OCI-LY7 (cell line): ENCODE measurements at regions not wholly inside any gene's neighbourhood (a gene's known extent, or its start where the extent isn't known, plus 50 kb on each side); places are given as distances from the start of the nearest gene placed in this dataset.

Experiments
- BruUV-seq: library from RNA; stranded (reverse); fragments of 400-500 nt; replicated peaks from 2 replicates; lab custom pipeline; 2021; lab: Mats Ljungman, UMichigan
- CTCF ChIA-PET: fragments of 300-600 bp; sonication (Branson Sonifier 250); formaldehyde crosslinking; loops from one replicate; lab custom pipeline; 2022; ENCODE audit warnings: antibody characterized with exemption; ENCODE audit not compliant: unreplicated experiment; lab: Charles Lee
- POLR2A ChIA-PET: fragments of 300-600 bp; sonication (Branson Sonifier 250); formaldehyde crosslinking; loops from one replicate; lab custom pipeline; 2022; ENCODE audit warnings: antibody characterized with exemption; lab: Charles Lee
- DNase-seq: peaks from one replicate; pipeline ENCODE4 v3.0.0-alpha.2; 2015; ENCODE audit warnings: low spot score
- H2AFZ ChIP-seq: fragments of 200-600 bp; sonication (generic), shearing (Covaris generic); 2 replicates; pipeline ENCODE4 v1.6.1; 2014; ENCODE audit warnings: mild to moderate bottlenecking, antibody characterized with exemption, low read length, moderate library complexity
- H3K27ac ChIP-seq: fragments of 200-600 bp; sonication (generic); 2 replicates; pipeline ENCODE4 v1.5.1; 2014; ENCODE audit warnings: mixed run types, low read depth, mild to moderate bottlenecking, moderate library complexity, low read length, inconsistent platforms; ENCODE audit not compliant: poor library complexity, severe bottlenecking
- H3K36me3 ChIP-seq: fragments of 200-600 bp; sonication (generic); 2 replicates; pipeline ENCODE4 v1.6.1; 2014; ENCODE audit warnings: mild to moderate bottlenecking, antibody characterized with exemption, low read length, moderate library complexity, mixed read lengths; ENCODE audit not compliant: insufficient read depth
- H3K4me1 ChIP-seq: fragments of 200-600 bp; sonication (generic); 2 replicates; pipeline ENCODE4 v1.5.1; 2014; ENCODE audit warnings: mild to moderate bottlenecking, low read length; ENCODE audit not compliant: insufficient read depth, poor library complexity, severe bottlenecking
- H3K4me2 ChIP-seq: fragments of 200-600 bp; sonication (generic); 2 replicates; pipeline ENCODE4 v1.6.1; 2014; ENCODE audit warnings: mild to moderate bottlenecking, low read length
- H3K4me3 ChIP-seq: fragments of 200-600 bp; sonication (generic); 2 replicates; pipeline ENCODE4 v1.5.1; 2014; ENCODE audit warnings: mild to moderate bottlenecking, low read depth, low read length; ENCODE audit not compliant: poor library complexity, severe bottlenecking
- H3K79me2 ChIP-seq: fragments of 200-600 bp; sonication (generic); 2 replicates; pipeline ENCODE4 v1.6.1; 2016; ENCODE audit warnings: low read depth, mild to moderate bottlenecking, low read length, moderate library complexity, mixed read lengths; ENCODE audit not compliant: insufficient read depth
- H3K9me2 ChIP-seq: fragments of 200-600 bp; sonication (generic); 2 replicates; pipeline ENCODE4 v1.6.1; 2016; ENCODE audit warnings: mild to moderate bottlenecking, low read length, mixed read lengths; ENCODE audit not compliant: insufficient read depth
- H3K9me3 ChIP-seq: fragments of 200-600 bp; sonication (generic); 2 replicates; pipeline ENCODE4 v1.6.1; 2014; ENCODE audit warnings: mild to moderate bottlenecking, mixed run types, low read length, mixed read lengths
- H4K20me1 ChIP-seq: fragments of 200-600 bp; sonication (generic); 2 replicates; pipeline ENCODE4 v1.6.1; 2014; ENCODE audit warnings: mild to moderate bottlenecking, antibody characterized with exemption, low read length, moderate library complexity, mixed read lengths; ENCODE audit not compliant: insufficient read depth
- CTCF ChIP-seq: fragments of 200-600 bp; sonication (generic); conservative IDR thresholded peaks from 2 replicates; pipeline ENCODE4 v1.5.1; 2014; ENCODE audit warnings: mild to moderate bottlenecking, antibody characterized with exemption, low read length, moderate library complexity, mixed read lengths
- EZH2phosphoT487 ChIP-seq: fragments of 200-600 bp; sonication (generic); IDR thresholded peaks from 2 replicates; pipeline ENCODE4 v1.6.1; 2018; ENCODE audit warnings: low read depth, borderline replicate concordance, mild to moderate bottlenecking, mixed run types, antibody characterized with exemption, low read length, moderate library complexity, mixed read lengths
- intact Hi-C: fragments of 100-400 bp; cut with micrococcal nuclease; formaldehyde crosslinking; loops from one replicate; pipeline ENCODE4 v1.10.0; 2022; ENCODE audit not compliant: unreplicated experiment

DNA sequence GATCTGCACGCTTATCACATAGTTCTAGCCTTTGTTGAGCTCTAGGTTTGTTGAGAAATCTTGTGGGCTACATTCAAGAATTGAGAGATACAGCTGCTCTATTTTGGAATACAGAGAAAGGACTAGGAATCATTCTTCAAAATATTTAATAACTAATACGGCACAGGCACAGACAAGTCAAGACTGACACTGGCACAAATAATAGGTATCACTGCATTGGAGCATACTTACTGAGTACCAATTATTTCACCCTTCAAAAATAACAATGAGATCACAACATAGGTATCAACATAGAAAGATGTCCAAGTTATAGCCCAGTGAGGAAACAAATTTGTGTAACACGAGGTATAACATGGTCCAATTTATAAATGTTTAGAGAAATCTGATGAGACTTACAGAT lies 133.7 kb upstream of the TSC22D2 start:
- TF ChIP-seq EZH2phosphoT487 (no peak), CTCF (no peak)
- no peak for DNase-seq
- Histone ChIP-seq H3K9me3 (no peaks in the 10 kb centered on the region), H4K20me1 (no peaks in the 10 kb centered on the region), H3K4me1 (no peaks in the 10 kb centered on the region), H2AFZ (no peak overlapping the region), H3K9me2 (no peaks in the 10 kb centered on the region), H3K36me3 (no peaks in the 10 kb centered on the region), H3K4me2 (no peak overlapping the region), H3K79me2 (no peaks in the 10 kb centered on the region), H3K4me3 (no peak overlapping the region), H3K27ac (no peak overlapping the region)
- ChIA-PET CTCF (no interaction called here), POLR2A (no interaction called here)
- no TSS peak for BruUV-seq
- intact Hi-C loops: no loop called here

GRCh38 chr3:150273396-150273795 lies 134.7 kb upstream of the TSC22D2 start:
- no peaks in the 10 kb centered on the region for H4K20me1 ChIP-seq
- DNase-seq: no peak
- no peak overlapping the region for H2AFZ ChIP-seq
- H3K4me2 ChIP-seq: no peak overlapping the region
- no peak overlapping the region for H3K27ac ChIP-seq
- no peak overlapping the region for H3K4me3 ChIP-seq
- no peaks in the 10 kb centered on the region for H3K36me3 ChIP-seq
- H3K9me3 ChIP-seq: no peaks in the 10 kb centered on the region
- ChIA-PET POLR2A (interaction anchor here (1.2 kb wide), 1 partner anchor 94 kb away, joined by 3 read pairs; no protein-coding TSS in a partner anchor), CTCF (no interaction called here)
- TF ChIP-seq CTCF (no peak), EZH2phosphoT487 (no peak)
- intact Hi-C loops: no loop called here
- H3K79me2 ChIP-seq: no peaks in the 10 kb centered on the region
- H3K4me1 ChIP-seq: no peaks in the 10 kb centered on the region
- BruUV-seq: no TSS peak
- no peaks in the 10 kb centered on the region for H3K9me2 ChIP-seq

DNA sequence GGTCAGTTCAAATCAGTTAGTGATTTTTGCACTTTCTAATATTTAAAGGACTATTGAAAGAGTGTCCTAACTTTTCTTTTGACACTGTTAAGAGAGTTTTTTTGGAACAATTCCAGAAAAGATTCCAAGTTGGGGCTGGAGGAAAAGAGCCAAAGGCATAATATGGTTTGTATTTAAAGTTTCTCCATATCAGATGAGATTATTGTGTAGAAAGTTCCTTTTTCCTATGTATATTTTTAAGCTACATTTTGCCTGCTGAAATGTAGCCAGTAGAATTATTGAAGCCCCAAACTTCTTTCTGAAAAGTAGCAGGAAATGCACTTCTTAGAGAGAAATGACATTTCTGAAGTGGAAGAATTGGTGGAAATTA lies 136.5 kb upstream of the TSC22D2 start:
- CTCF ChIA-PET: no interaction called here
- no peak for TF ChIP-seq CTCF
- TF ChIP-seq EZH2phosphoT487: no peak
- H2AFZ ChIP-seq: no peak overlapping the region

More for the DNA sequence above, 136.5 kb upstream of the TSC22D2 start:
- H3K9me3 ChIP-seq: no peaks in the 10 kb centered on the region
- H3K79me2 ChIP-seq: no peaks in the 10 kb centered on the region
- H3K36me3 ChIP-seq: no peaks in the 10 kb centered on the region
- POLR2A ChIA-PET: interaction anchor here (0.6 to 1.0 kb wide), 2 partner anchors 10 to 187 kb away, joined by 3 read pairs; no protein-coding TSS in a partner anchor
- H3K4me2 ChIP-seq: no peak overlapping the region
- no peak overlapping the region for H3K27ac ChIP-seq
- intact Hi-C loops: no loop called here
- no peak for DNase-seq
- H3K4me3 ChIP-seq: no peak overlapping the region
- no peaks in the 10 kb centered on the region for H4K20me1 ChIP-seq
- H3K4me1 ChIP-seq: no peaks in the 10 kb centered on the region
- no peaks in the 10 kb centered on the region for H3K9me2 ChIP-seq
- BruUV-seq: no TSS peak
